ENCODE measurements at regions not wholly inside any gene's neighbourhood (a gene's known extent, or its start where the extent isn't known, plus 50 kb on each side); places are given as distances from the start of the nearest gene placed in this dataset.

DNA sequence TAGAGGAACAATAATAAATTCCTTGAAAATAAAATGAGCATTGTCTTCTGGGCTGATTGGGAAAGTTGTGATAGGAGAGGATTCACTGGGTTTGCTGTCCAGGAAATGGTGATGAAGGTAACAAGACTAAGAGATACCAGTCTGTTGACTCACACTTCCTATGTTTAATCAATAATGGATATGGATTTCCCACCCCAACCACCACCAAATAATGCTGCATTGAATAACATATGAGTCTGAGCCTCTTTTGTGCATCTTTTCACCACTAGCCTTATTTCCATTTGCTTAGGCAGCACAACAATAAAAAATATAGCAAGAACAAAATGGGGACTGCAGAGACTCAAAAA, 120.2 kb upstream of the NFIB start:
- TF ChIP-seq, protein P1, sequence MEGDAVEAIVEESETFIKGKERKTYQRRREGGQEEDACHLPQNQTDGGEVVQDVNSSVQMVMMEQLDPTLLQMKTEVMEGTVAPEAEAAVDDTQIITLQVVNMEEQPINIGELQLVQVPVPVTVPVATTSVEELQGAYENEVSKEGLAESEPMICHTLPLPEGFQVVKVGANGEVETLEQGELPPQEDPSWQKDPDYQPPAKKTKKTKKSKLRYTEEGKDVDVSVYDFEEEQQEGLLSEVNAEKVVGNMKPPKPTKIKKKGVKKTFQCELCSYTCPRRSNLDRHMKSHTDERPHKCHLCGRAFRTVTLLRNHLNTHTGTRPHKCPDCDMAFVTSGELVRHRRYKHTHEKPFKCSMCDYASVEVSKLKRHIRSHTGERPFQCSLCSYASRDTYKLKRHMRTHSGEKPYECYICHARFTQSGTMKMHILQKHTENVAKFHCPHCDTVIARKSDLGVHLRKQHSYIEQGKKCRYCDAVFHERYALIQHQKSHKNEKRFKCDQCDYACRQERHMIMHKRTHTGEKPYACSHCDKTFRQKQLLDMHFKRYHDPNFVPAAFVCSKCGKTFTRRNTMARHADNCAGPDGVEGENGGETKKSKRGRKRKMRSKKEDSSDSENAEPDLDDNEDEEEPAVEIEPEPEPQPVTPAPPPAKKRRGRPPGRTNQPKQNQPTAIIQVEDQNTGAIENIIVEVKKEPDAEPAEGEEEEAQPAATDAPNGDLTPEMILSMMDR (conservative IDR thresholded peaks at IDR 0.05; ENCODE audit: low read depth, low read length): no peak
- no peak for DNase-seq (ENCODE audit: low read depth)
- H3K4me3 ChIP-seq (ENCODE audit: low read depth, low read length): no peak overlapping the region

DNA sequence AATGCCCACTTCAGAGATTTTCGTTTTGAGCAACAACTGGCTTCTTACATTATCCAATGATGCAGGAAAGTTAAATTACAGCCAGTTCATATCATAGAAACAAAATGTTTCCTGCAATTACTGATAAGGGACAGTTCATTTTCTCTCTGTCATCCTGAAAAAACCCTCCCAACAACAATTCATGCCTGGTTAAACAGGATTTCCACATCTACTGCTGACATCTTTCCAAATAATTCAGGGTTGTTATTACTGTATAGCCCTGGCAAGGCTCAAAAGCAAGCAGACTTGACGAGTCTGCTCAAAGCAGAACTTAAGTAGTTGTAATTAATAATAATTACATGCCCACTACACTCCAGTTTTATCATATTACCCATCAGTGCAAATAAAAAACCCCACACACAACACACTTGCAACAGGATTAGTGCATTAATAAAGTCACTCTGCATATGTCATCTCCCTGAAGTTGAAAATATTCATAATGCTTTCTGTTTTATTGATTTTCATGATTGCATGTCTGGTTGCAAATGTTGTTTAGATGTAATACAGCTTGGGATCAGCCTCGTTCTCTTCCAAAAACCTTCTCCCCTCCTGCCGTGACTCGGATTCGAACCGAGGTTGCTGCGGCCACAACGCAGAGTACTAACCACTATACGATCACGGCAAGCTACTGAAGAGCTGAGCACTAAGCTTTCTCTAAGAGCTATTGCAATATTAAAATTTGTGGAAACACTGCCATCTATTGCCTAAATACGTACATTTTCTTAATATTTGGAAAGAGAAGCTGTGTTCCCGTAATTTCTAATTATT, 119.6 kb upstream of the NFIB start:
- TF ChIP-seq, protein P1 (conservative IDR thresholded peaks at IDR 0.05; ENCODE audit: low read depth, low read length): peak; percentile 54
- no peak overlapping the region for H3K4me3 ChIP-seq (ENCODE audit: low read depth, low read length)
- DNase-seq (ENCODE audit: low read depth): peak; percentile 86

DNA sequence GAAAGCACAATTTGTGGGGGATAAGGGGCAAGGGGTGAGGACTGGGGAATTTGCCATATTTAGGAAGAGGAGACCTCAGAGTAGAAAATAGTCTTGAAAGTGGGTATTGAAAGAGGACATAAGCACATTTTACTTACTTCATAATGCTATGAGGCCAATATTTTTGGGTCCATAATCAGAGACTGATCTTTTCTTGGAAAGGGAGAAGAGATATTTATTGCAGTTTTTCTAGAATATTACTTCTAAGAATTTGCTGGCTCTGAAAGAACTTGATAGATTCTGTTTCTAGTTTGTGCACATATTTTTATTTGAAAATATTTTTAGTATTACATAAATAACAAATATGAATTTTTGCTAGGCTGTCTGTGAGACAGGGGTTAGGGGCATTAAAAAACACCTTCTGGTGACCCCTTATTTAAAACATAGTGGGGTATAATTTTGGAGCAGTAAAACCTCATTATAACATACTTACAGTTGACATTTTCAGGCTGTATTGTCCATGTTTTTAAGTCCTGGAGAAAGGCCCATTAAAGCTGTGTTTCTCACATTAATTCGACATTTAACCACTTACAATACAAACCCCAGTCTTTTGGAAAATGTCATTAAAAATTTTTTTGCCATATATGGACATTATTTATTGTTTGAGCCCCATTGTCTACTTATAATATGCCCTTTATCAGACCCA, 118.9 kb upstream of the NFIB start:
- TF ChIP-seq, protein P1 (conservative IDR thresholded peaks at IDR 0.05; ENCODE audit: low read depth, low read length): no peak
- no peak overlapping the region for H3K4me3 ChIP-seq (ENCODE audit: low read depth, low read length)
- no peak for DNase-seq (ENCODE audit: low read depth)

DNA sequence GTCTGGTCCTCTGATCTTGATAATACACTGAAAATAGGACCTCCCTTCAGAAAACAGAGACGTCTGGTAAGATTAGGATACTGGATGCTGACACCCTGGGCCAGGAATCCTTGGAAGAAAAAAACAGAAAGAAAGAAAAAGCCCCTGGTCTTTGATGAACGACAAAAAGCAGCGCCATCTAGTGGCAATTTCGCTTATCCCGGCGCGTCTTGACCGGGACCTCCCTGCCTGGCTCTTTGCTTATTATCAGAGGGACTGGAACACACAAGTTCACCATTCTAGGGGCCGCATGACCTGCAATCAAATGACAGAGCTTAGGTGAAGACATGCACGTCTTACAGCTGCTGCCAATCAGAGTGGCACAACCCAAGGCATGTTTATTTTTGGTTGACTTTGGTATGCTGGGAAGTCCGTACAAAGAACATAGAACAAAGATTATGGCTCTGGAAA, 114.9 kb upstream of the NFIB start:
- TF ChIP-seq, protein P1 (conservative IDR thresholded peaks at IDR 0.05; ENCODE audit: low read depth, low read length): peak; percentile 84
- peak; percentile 86 for DNase-seq (ENCODE audit: low read depth)
- H3K4me3 ChIP-seq (ENCODE audit: low read depth, low read length): no peak overlapping the region

DNA sequence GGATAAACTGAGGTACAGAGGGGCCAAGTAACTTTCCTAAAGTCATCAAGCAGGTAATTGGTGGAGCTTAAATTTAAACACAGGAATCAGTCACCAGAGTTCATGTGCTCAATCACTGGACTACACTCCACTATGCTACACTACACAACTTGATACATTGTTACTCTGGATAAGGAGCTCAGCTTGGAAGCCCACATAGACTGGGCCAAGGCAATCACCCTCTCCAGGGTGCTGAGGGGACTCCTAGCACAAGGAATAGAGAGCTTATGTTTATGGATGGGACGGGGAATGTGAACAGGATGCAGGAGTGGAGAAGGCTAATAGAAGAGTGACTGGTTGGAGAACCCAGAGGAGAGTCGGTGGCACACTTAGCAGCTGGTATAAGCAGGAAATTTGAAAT, 113.5 kb upstream of the NFIB start:
- TF ChIP-seq, protein P1 (conservative IDR thresholded peaks at IDR 0.05; ENCODE audit: low read depth, low read length): no peak
- no peak overlapping the region for H3K4me3 ChIP-seq (ENCODE audit: low read depth, low read length)
- DNase-seq (ENCODE audit: low read depth): no peak

DNA sequence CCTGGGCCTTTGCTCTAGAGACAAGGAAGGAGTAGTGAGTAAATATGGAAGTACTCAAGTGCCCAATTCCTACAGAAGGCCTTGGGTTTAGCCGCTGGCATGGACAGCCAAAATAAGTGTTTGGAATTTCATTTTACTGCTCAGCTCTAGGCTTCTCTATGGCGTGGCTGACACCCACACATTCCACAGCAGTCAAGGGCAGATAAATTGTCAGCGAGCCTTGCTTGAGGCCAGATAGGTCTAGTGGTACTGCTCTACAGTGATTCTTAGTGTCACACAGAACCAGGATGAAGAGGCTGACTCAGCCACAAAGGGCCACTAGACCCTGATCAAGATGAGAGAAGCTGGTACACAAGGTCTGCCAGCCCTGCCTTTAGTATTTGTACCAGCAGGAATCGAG, 111.0 kb upstream of the NFIB start:
- no peak overlapping the region for H3K4me3 ChIP-seq (ENCODE audit: low read depth, low read length)
- TF ChIP-seq, protein P1 (conservative IDR thresholded peaks at IDR 0.05; ENCODE audit: low read depth, low read length): no peak
- DNase-seq (ENCODE audit: low read depth): no peak

All from choroid plexus epithelial cell (primary cell).